ENCODE measurements at regions not wholly inside any gene's neighbourhood (a gene's known extent, or its start where the extent isn't known, plus 50 kb on each side); places are given as distances from the start of the nearest gene placed in this dataset.
"Not testable (repeated sequence)": the region's sequence is repeated elsewhere in the genome, so short reads cannot be mapped to it uniquely, and the experiment has no call there.

GRCh38 chr6:28607990-28608389 is 82.3 kb downstream of the GPX5 start:
- no peak for TF ChIP-seq CTCF (IDR thresholded peaks at IDR 0.05; ENCODE audit: extremely low read depth, missing control alignments)
- DNase-seq (ENCODE audit: low spot score) = no peak

- no peak for DNase-seq (ENCODE audit: low spot score)
- TF ChIP-seq CTCF (IDR thresholded peaks at IDR 0.05; ENCODE audit: extremely low read depth, missing control alignments) = no peak
These were observed 84.0 kb downstream of the GPX5 start for GRCh38 chr6:28609672-28610071.

GRCh38 chr6:28615616-28615954 is 89.9 kb downstream of the GPX5 start:
- no peak for DNase-seq (ENCODE audit: low spot score)
- TF ChIP-seq CTCF (IDR thresholded peaks at IDR 0.05; ENCODE audit: extremely low read depth, missing control alignments) = no peak

- no peak for DNase-seq (ENCODE audit: low spot score)
- no peak for TF ChIP-seq CTCF (IDR thresholded peaks at IDR 0.05; ENCODE audit: extremely low read depth, missing control alignments)
These were observed 90.5 kb downstream of the GPX5 start for GRCh38 chr6:28615955-28616747.

- no peak for DNase-seq (ENCODE audit: low spot score)
- no peak for TF ChIP-seq CTCF (IDR thresholded peaks at IDR 0.05; ENCODE audit: extremely low read depth, missing control alignments)
These were observed 93.3 kb downstream of the GPX5 start for GRCh38 chr6:28618898-28619555.

- DNase-seq (ENCODE audit: low spot score) = not testable (repeated sequence)
These were observed 95.6 kb downstream of the GPX5 start for GRCh38 chr6:28621268-28621667.

GRCh38 chr6:28623242-28623641 is 97.6 kb downstream of the GPX5 start:
- not testable (repeated sequence) for DNase-seq (ENCODE audit: low spot score)

- not testable (repeated sequence) for DNase-seq (ENCODE audit: low spot score)
These were observed 100.7 kb downstream of the GPX5 start for GRCh38 chr6:28626386-28626785.

- no peak for DNase-seq (ENCODE audit: low spot score)
- no peak for TF ChIP-seq CTCF (IDR thresholded peaks at IDR 0.05; ENCODE audit: extremely low read depth, missing control alignments)
These were observed 106.7 kb downstream of the GPX5 start for GRCh38 chr6:28632326-28632851.
